Activated CD8-positive, alpha-beta memory T cell treated with anti-CD3 and anti-CD28 coated beads for 4 hours (primary cell): ENCODE measurements at regions not wholly inside any gene's neighbourhood (a gene's known extent, or its start where the extent isn't known, plus 50 kb on each side); places are given as distances from the start of the nearest gene placed in this dataset.

Source experiments
- DNase-seq, 2 donors: peaks; one replicate each; pipeline ENCODE4 v3.0.0-alpha.2; 2020; ENCODE audit warnings: low read depth in 2 of 2

DNA sequence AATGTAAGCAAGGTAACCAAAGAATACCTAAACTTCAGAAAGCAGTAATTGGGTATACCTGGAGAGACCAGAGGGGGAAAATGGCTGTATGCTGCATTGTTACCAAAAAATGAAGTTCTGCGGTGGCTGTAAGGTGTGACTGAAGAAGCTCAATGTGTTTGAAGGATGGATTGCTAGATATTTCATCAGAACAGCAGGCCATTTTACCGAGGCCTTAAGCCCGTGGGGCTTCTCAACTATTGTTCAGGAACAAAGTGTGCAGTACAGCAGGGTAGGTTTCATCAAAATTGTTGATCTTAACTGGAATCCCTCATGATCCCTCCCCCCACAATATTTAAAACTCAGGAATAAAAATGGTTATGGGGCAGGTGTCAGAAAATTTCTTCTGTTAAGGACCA is 204.0 kb upstream of the GHITM start:
- DNase-seq, result no peak

GRCh38 chr10:83935911-83936310 is 203.4 kb upstream of the GHITM start:
- DNase-seq, result no peak

- DNase-seq, result no peak
Measured at GRCh38 chr10:83937161-83937560, 202.1 kb upstream of the GHITM start.

DNA sequence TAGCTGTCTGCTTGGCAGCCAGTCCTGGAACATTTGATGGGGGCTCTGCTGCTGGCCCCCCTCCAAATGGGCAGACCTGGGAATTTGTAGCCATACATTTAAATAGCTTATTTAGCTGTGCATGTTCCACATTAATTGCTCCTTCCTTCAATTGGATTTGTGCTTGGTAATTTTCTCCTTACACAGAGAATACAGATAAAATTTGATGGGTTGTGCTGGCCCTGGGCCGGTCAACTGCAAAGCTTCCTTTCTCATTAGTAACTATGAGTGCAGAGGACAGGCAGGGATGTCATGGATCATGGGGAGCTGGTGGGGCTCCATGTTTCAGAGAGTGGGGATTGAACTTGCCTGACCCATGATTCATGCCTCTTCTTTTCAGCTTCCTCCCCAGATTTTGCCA is 201.5 kb upstream of the GHITM start:
- no peak for DNase-seq

DNA sequence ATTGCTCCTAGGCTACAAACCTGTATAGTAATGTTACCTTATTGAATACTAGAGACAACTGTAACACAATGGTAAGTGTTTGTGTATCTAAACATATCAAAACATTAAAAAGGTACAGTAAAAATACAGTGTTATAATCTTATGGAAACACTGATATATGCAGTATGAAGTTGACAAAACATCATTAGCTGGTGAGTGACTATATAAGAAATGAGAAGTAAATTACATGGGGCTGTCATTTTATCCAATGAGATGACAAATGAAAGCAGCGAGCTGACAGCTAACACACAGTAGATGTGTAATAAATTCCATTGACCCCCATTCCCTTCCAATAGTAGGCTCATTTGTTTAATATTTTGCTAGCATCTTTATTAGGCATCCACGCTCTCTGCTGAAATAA is 198.1 kb upstream of the GHITM start:
- no peak for DNase-seq

GRCh38 chr10:83942410-83942809 is 196.9 kb upstream of the GHITM start:
- DNase-seq, result no peak

DNA sequence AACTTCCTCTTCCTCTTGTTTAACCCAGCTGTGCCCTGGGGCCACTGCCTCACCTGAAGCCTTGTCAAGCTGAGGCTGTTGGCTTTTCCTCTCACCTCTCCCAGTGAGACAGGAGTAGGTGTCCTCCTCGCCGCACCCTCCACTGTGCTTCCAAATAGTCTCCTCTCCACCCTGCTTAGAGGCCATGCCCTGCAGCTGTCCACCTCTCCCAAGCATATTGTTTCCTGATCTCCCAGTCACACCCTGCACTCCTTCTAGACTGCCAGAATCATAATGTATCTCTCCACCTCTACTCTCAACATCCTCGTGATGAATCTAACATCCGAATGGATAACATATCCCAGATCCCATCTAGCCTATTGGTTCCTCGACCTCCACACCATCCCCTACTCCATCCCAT is 196.3 kb upstream of the GHITM start:
- no peak for DNase-seq

DNA sequence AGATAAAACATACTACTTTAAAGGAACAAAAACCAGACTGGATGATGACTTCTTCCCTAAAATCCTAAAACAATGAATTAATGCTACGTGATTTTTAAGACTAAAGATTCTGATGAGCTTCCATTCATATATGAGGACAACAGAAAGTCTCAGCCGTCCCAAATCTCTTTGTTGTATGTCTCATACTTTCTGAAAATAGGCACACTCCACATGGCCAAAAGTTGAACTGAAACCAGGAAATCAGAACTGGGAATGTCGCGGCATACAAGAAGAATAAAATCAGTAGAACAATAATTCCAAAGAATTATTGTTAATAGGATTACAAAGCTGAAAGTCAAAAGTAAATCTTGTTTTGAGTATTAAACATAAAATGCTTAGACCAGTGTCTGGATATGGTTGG is 195.4 kb upstream of the GHITM start:
- DNase-seq, result no peak

GRCh38 chr10:83945982-83946718 is 193.2 kb upstream of the GHITM start:
- no peak for DNase-seq

- DNase-seq, result no peak
Measured at GRCh38 chr10:83952314-83952713, 187.0 kb upstream of the GHITM start.

DNA sequence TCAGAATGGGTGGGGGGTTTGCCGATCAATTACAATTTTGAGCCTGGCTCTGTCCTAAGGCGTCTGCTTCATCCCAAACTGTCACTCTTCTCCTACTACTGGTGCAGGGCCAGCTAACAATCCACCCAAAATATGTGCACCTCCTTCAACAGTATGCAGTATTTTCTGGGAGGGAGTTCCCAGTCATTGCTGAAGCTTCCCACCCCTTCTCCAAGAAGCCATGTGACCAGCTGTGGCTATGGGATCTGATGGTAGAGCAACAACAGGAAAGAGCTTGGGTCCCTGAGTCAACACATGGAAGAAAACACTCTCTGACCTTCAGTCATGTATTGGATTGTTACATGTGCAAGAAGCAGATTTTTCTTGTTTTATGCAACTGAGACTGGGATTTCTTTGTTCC is 185.7 kb upstream of the GHITM start:
- no peak for DNase-seq

- DNase-seq, result no peak
Measured at GRCh38 chr10:83954193-83954799, 185.0 kb upstream of the GHITM start.

GRCh38 chr10:83955406-83955805 is 183.9 kb upstream of the GHITM start:
- no peak for DNase-seq

- no peak for DNase-seq
Measured at GRCh38 chr10:83957168-83957947, 182.0 kb upstream of the GHITM start.

DNA sequence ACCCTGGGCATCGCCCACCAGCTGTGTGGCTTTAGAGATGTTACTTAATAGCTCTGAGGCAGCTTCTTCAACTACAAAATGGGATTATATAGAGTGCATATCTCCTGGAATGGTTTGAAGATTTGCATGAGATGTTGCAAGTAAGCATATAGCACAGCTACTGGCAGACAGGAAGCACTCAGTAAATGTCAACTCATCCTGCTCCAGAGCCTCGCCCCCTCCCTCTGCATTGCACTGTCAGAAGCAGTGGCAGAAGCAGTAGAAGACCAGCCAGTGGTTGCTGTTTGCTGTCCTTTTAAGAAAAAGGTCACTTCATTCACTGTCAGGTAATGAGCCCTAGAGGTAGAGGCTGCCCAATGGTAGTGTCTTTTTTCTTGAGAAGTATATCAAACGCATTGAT is 180.0 kb upstream of the GHITM start:
- DNase-seq, result no peak

GRCh38 chr10:83960125-83960524 is 179.2 kb upstream of the GHITM start:
- DNase-seq, result no peak

- no peak for DNase-seq
Measured at GRCh38 chr10:83961620-83962019, 177.7 kb upstream of the GHITM start.

- no peak for DNase-seq
Measured at GRCh38 chr10:83963446-83963845, 175.9 kb upstream of the GHITM start.

DNA sequence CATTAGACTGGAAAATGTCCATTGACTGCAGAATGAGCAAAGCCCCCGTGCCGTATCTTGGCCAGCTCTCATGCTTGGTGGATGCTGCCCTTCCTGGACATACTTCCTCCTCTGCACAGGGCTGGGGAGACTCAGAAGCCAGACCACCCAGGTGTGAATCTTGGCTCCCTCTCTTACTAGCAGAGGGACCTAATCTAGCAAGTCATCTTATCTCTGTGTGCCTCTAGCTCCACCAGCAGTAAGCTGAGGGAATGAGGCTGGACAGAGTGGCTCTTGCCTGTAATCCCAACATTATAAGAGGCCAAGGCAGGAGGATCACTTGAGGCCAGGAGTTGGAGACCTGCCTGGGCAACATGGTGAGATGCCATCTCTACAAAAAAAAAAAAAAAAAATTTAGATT is 173.8 kb upstream of the GHITM start:
- no peak for DNase-seq

- DNase-seq, result no peak
Measured at GRCh38 chr10:83968052-83968451, 171.3 kb upstream of the GHITM start.

GRCh38 chr10:83978681-83979383 is 160.5 kb upstream of the GHITM start:
- DNase-seq, result no peak

DNA sequence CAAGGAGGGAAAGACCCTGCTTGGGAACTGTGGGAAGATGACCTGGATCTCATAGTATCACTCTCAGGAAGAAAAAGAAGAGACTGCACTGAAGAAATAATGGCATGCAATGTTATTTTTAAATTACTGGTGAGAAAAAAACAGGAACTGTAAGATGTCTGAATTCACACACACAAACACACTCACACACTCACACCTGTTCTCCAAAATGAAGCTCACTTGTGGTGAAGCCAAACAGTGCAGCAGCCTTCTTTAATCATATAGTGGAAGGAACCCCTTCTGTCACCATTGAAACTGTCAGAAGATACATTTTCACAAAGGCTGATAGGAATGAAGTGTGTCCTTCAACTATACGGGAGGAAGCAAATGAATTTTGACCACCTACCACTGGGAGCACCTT is 156.5 kb upstream of the GHITM start:
- no peak for DNase-seq
